Stimulated activated CD4-positive, alpha-beta T cell treated with anti-CD3 and anti-CD28 coated beads, Interleukin-12 subunit alpha, Interleukin-12 subunit beta, amount 100 ng/mL, for 4 hours (primary cell): ENCODE measurements at regions not wholly inside any gene's neighbourhood (a gene's known extent, or its start where the extent isn't known, plus 50 kb on each side); places are given as distances from the start of the nearest gene placed in this dataset.

Experiments used
- DNase-seq: peaks from one replicate; pipeline ENCODE4 v3.0.0-alpha.2; 2020

GRCh38 chr5:167304834-167305469 lies 986.5 kb upstream of the WWC1 start:
- DNase-seq: no peak

GRCh38 chr5:167305591-167306213 lies 985.7 kb upstream of the WWC1 start:
- DNase-seq: no peak

DNA sequence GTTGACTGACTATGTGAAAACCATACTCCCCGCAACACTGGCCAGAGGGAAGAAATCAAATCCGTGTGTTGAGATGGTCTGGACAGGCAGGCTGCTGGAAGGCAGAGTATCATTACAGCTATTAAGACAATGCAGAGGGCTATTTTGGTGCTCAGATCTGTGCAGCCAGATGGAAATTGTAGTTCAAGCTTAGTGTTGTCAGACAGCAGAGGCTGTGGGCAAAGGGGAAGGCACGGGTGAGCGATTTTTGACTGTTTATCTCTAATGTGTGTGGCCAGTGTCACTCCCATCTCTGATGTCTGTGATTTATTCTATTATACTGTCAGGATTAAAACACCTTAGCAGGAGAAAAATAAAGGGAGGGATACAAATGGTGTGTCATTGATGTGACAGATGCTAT lies 984.4 kb upstream of the WWC1 start:
- no peak for DNase-seq

DNA sequence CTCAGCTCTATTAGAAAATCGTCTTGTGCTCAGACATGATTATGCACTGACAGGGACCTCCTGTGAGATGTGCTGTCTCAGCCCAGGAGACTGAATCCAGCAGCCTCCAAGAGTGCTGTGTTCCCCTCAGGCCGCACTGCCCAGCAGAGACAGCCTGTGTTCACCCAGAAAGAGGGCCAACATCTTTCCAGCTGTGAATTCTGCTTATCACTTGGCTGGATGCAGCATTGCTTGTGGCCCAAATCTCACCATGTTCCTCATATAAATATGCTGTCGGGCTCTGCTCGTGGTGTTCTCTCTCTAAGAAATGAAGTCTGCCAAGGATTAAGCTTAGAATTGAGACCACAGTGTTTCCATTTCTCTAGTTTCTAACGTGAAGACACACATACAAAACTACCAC lies 983.0 kb upstream of the WWC1 start:
- DNase-seq: no peak

DNA sequence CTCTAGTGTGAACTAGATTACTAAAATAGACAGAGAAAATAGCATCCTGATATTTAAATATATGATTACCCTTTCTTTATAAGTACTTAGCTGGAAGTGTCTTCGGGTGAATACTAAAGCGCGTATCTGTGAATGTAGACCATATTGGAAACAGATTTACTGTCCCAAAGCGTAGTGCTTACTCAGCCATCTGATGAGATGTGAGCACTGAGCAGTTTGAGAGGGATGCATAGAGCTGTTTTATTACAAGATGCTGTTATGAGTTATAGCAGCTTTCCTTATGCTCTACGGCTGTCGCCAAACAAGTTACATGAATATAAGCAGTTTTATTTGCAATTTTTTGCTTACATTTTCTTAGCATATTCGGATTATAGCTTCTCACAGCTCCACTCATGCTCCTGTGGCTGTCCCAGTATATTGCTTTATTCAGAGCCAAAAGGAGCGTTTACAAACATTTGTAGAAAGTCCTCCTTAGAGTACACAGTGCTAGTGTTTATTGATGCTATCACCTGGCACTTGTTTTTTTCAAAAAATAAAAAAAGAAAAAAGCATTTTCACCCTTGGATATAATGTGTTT lies 981.4 kb upstream of the WWC1 start:
- no peak for DNase-seq

DNA sequence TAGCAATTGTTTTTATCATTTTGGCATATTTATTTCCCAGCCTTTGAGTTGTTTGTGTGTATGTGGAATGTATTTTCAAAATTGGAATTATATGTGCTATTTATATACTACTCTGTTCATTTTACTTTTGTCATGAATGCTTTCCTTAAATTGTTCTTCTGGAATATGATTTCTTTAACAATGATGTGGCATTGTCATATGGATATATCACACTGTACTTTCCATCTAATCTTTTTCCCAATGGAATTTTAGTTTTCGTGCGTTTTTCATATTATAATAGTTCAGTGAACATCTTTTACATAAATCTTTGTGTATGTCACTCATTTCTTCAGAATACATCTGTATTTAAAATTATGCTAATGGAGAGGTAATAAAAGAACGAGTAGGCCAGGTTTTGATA lies 980.1 kb upstream of the WWC1 start:
- DNase-seq: no peak

DNA sequence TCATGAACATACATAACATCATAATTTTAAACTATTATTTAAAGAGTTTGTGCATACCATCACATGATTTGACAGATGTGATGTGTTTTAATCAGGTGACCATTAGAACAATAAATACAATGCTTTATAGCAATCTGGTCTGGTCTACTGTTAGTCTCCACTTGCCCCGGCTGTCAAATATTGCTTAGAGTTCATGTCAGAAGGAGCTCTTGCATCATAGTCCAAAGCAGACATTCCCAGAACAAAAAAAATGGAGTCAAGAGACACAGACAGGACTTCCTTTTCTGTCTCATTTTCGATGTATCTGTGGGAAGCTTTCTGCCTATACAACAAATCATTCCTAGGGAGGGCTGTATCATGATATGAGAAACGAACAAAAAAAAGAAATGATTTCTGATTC lies 979.2 kb upstream of the WWC1 start:
- DNase-seq: no peak

DNA sequence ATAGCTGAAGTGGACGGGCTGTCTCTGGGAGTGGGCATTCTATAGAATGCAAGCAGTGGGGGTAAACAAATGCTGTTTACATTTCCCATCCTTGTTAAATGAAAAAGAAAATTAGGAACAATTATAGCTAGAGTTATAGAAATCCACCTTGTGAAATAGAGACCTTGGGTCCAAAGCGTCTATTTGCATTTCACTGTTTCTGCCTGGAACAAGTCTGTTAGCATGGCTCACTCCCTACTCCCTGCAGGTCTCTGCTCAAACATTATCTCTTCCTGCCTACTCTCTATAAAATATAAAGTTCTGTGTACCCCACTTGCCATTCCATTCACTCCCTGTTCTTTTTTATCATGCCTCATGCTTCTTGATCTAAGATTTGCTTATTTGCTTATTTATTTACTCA lies 975.7 kb upstream of the WWC1 start:
- no peak for DNase-seq

DNA sequence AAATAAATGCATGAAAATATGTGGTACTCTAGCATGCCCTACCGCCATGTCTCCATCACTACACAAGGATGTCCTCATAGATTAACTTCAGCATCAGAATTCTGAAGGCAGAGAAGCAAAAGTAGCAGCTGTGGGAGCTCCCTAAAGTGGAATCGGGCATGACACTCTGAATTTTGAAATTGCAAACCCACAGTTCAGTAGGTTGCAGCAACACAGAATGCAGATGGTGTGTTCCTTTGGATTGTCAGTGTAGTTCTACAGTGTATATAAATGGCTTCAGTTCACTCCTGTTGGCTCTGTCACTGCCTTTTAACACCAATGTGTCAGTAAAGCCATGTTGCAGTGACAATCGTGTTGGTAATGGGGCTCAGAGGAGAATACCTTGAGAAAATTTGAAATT lies 973.6 kb upstream of the WWC1 start:
- no peak for DNase-seq

DNA sequence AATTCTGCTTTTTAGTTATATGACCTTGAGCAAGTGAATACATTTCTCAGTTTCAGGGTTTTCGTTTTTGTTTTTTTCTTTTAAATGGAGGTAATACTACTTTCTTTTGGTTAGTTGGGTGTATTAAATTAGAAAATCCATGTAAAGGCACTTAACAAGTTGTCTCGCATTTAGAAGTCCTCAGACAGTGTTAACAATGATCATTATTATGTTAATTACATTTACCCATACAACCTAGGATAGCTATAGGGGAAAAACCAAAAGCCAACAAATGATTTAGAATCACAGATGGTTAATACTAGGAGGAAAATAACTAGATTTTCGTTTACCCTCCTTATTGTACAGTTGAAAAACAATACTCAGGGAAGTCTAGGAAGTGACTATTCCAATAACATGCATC lies 972.2 kb upstream of the WWC1 start:
- no peak for DNase-seq

- no peak for DNase-seq
Observed at GRCh38 chr5:167320019-167320418, 971.4 kb upstream of the WWC1 start.

GRCh38 chr5:167332309-167332708 lies 959.1 kb upstream of the WWC1 start:
- no peak for DNase-seq

DNA sequence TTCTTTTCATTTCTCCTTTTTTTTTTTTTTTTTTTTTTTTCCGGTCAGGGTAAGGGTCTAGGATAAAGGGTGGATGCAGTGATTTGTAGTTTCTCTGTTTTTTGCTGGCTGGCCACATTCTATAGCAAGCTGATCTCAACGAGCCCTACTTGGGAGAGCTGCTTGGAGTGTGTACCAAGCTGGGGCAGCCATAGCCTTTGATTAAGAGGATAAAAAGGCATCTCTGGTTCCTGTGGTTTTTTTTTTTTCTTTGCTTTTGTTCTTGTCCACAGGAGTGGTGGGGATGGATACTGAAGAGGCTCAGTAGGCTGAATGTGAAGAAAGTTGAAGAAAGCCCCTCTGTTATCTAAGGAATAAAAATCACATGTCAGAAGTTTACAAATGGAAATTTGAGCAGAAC lies 955.3 kb upstream of the WWC1 start:
- no peak for DNase-seq

DNA sequence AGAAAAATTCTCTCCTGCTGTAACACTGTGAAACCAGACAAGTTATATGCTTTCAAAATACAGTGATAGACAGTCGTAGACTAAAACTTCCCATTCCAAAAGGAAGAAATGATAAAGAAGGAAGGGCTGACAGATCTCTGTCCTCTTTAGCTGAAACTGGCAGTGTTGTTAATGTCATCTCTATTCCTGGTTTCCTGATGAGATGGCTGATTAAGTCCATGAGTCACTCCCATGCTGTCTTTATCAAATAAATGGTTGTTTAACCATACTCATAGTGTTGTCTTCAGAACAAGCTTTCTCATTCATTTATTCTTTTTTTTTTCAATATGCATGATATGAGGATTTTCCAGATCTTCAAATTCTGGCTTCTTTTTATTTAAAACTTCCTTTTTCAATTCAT lies 952.2 kb upstream of the WWC1 start:
- DNase-seq: no peak

- no peak for DNase-seq
Observed at GRCh38 chr5:167346461-167346860, 945.0 kb upstream of the WWC1 start.

- no peak for DNase-seq
Observed at GRCh38 chr5:167348251-167348926, 943.1 kb upstream of the WWC1 start.

GRCh38 chr5:167348980-167349379 lies 942.5 kb upstream of the WWC1 start:
- no peak for DNase-seq

GRCh38 chr5:167351316-167351715 lies 940.1 kb upstream of the WWC1 start:
- DNase-seq: no peak

GRCh38 chr5:167352801-167353200 lies 938.6 kb upstream of the WWC1 start:
- DNase-seq: no peak

DNA sequence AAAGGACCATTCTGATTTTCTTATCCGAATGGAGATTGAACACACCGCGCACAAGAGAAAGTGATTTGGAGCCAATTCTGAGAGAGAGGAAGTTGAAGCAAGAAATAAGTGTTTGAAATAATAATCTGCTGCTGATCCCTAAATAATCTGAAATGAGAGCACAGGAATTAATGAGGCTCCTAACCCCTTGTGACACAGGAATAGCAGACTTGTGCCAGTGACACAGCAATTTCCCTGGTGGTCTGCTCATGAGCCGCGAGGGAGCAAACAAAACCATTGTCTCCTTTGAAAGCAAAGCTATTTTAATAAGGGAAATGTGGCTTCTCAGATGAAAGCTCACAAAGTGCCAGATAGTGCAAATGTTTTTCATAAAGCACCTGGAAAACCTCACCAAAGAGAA lies 936.1 kb upstream of the WWC1 start:
- DNase-seq: no peak

- DNase-seq: no peak
Observed at GRCh38 chr5:167356374-167356773, 935.1 kb upstream of the WWC1 start.

DNA sequence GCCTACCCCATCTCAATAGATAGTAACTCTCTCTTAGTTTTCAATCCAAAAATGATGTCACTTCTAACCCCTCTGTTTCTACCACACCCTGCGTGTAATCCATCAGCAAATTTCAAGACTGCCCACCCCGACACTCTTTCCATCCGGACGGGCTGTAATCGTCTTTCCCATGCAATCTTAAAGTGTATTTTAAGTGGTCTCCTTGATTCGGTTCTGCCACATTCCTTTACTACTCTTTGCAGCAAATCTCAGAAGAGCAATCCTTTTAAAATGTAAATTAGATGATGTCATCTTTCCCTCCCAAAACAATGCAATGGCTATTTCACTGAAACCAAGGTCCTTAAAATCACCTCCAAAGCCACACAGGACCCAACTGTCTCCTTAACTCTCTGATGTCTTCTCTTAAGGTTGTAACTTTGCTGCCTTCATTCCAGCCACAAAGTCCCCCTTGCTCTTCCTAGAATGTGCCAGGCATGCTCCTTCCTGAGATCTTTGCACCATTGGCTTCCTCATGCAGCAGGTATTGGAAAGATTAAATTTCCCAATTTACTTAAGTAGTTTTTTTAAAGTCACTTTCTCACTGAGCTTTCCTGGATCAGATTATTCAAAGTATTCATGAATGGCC lies 932.5 kb upstream of the WWC1 start:
- DNase-seq: no peak

GRCh38 chr5:167361795-167362194 lies 929.6 kb upstream of the WWC1 start:
- DNase-seq: no peak

GRCh38 chr5:167363065-167363464 lies 928.4 kb upstream of the WWC1 start:
- no peak for DNase-seq
